DOHH2 (cell line): ENCODE measurements at regions not wholly inside any gene's neighbourhood (a gene's known extent, or its start where the extent isn't known, plus 50 kb on each side); places are given as distances from the start of the nearest gene placed in this dataset.

Source experiments
- H3F3A ChIP-seq: fragments of 200-600 bp; sonication (generic), shearing (Covaris generic); 2 replicates; pipeline ENCODE4 v1.6.0; 2016; ENCODE audit warnings: antibody characterized with exemption, mild to moderate bottlenecking; ENCODE audit not compliant: control insufficient read depth, insufficient read depth
- H3K27ac ChIP-seq: fragments of 200-600 bp; sonication (generic); 2 replicates; pipeline ENCODE4 v1.5.1; 2014; ENCODE audit warnings: low read depth, mild to moderate bottlenecking, low read length, moderate library complexity
- H3K27me3 ChIP-seq: fragments of 200-600 bp; sonication (generic); 2 replicates; pipeline ENCODE4 v1.6.1; 2014; ENCODE audit warnings: mild to moderate bottlenecking, low read length, mixed read lengths; ENCODE audit not compliant: control insufficient read depth
- H3K36me3 ChIP-seq: fragments of 200-600 bp; sonication (generic); 2 replicates; pipeline ENCODE4 v1.6.1; 2014; ENCODE audit warnings: mild to moderate bottlenecking, low read length, moderate library complexity, mixed read lengths; ENCODE audit not compliant: control insufficient read depth
- H3K4me1 ChIP-seq: fragments of 200-600 bp; sonication (generic); 2 replicates; pipeline ENCODE4 v1.6.1; 2014; ENCODE audit warnings: mild to moderate bottlenecking, low read length, mixed read lengths; ENCODE audit not compliant: control insufficient read depth
- H3K4me2 ChIP-seq: fragments of 200-600 bp; sonication (generic); 2 replicates; pipeline ENCODE4 v1.6.0; 2014; ENCODE audit warnings: mild to moderate bottlenecking, low read length, moderate library complexity
- H3K4me3 ChIP-seq: fragments of 200-600 bp; sonication (generic); 2 replicates; pipeline ENCODE4 v1.5.1; 2014; ENCODE audit warnings: mild to moderate bottlenecking, low read length, mixed read lengths
- H3K79me2 ChIP-seq: fragments of 200-600 bp; sonication (generic); 2 replicates; pipeline ENCODE4 v1.6.1; 2014; ENCODE audit warnings: mild to moderate bottlenecking, low read length, mixed read lengths; ENCODE audit not compliant: control insufficient read depth
- H3K9me2 ChIP-seq: fragments of 200-600 bp; sonication (generic); replicated peaks from 2 replicates; pipeline ENCODE4 v1.6.1; 2014; ENCODE audit warnings: mild to moderate bottlenecking, low read length, mixed read lengths; ENCODE audit not compliant: control insufficient read depth
- H3K9me3 ChIP-seq: fragments of 200-600 bp; sonication (generic); 2 replicates; pipeline ENCODE4 v1.6.1; 2014; ENCODE audit warnings: antibody characterized with exemption, low read length, mixed read lengths; ENCODE audit not compliant: control insufficient read depth, insufficient read depth
- H4K20me1 ChIP-seq: fragments of 200-600 bp; sonication (generic); 2 replicates; pipeline ENCODE4 v1.6.0; 2014; ENCODE audit warnings: low read depth, mild to moderate bottlenecking, antibody characterized with exemption, low read length, moderate library complexity; ENCODE audit not compliant: control insufficient read depth, insufficient read depth
- EZH2phosphoT487 ChIP-seq: fragments of 200-600 bp; sonication (generic); IDR thresholded peaks from 2 replicates; pipeline ENCODE4 v1.6.1; 2017; ENCODE audit warnings: borderline replicate concordance, mild to moderate bottlenecking, antibody characterized with exemption, low read length, moderate library complexity, mixed read lengths
- TF ChIP-seq, protein P1 (sequence below): fragments of 200-600 bp; sonication (generic); IDR thresholded peaks from one replicate; pipeline ENCODE4 v1.5.1; 2014; ENCODE audit warnings: antibody characterized with exemption, mild to moderate bottlenecking, low read depth, low read length; ENCODE audit not compliant: poor library complexity, severe bottlenecking

DNA sequence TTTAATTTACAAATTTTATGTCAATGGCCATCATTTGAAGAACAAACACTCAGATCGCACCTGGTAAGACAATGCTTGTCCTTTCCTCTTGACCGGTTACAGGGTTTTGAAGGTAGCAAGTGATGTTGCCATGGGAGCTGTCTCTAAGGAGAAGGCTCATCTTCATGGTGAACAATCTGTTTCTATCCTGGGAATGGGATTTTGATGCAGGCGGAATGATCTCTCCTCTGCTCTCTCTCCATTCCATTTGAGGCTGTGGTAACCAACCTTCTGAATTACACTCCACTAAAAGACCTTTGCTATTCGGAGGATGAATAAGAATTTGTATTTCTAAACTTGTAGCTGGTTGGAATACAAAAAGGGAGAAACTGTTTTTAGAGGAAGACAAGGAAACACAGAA lies 57.9 kb upstream of the SLC5A9 start:
- TF ChIP-seq, protein P1, sequence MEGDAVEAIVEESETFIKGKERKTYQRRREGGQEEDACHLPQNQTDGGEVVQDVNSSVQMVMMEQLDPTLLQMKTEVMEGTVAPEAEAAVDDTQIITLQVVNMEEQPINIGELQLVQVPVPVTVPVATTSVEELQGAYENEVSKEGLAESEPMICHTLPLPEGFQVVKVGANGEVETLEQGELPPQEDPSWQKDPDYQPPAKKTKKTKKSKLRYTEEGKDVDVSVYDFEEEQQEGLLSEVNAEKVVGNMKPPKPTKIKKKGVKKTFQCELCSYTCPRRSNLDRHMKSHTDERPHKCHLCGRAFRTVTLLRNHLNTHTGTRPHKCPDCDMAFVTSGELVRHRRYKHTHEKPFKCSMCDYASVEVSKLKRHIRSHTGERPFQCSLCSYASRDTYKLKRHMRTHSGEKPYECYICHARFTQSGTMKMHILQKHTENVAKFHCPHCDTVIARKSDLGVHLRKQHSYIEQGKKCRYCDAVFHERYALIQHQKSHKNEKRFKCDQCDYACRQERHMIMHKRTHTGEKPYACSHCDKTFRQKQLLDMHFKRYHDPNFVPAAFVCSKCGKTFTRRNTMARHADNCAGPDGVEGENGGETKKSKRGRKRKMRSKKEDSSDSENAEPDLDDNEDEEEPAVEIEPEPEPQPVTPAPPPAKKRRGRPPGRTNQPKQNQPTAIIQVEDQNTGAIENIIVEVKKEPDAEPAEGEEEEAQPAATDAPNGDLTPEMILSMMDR, result no peak
- no peak for TF ChIP-seq EZH2phosphoT487

GRCh38 chr1:48160486-48161132 lies 61.9 kb upstream of the SLC5A9 start:
- Histone ChIP-seq H3K4me2 (no peak overlapping the region), H3K79me2 (no peaks in the 10 kb centered on the region), H3F3A (no peaks in the 10 kb centered on the region), H3K36me3 (no peaks in the 10 kb centered on the region), H3K27ac (no peak overlapping the region), H4K20me1 (no peaks in the 10 kb centered on the region), H3K4me1 (no peaks in the 10 kb centered on the region), H3K9me2 (no peaks in the 10 kb centered on the region), H3K4me3 (no peak overlapping the region), H3K27me3 (no peaks in the 10 kb centered on the region), H3K9me3 (no peaks in the 10 kb centered on the region)
- TF ChIP-seq, protein P1, result no peak
- no peak for TF ChIP-seq EZH2phosphoT487

More for the DNA sequence above, 57.9 kb upstream of the SLC5A9 start:
- no peak overlapping the region for H3K4me3 ChIP-seq
- H3K79me2 ChIP-seq, result no peaks in the 10 kb centered on the region
- no peaks in the 10 kb centered on the region for H3K27me3 ChIP-seq
- H3K36me3 ChIP-seq, result no peaks in the 10 kb centered on the region
- H4K20me1 ChIP-seq, result no peaks in the 10 kb centered on the region
- no peak overlapping the region for H3K27ac ChIP-seq
- no peaks in the 10 kb centered on the region for H3K9me3 ChIP-seq
- no peaks in the 10 kb centered on the region for H3F3A ChIP-seq
- H3K9me2 ChIP-seq, result no peaks in the 10 kb centered on the region
- H3K4me1 ChIP-seq, result no peaks in the 10 kb centered on the region
- no peak overlapping the region for H3K4me2 ChIP-seq

GRCh38 chr1:48139275-48139674 lies 83.2 kb upstream of the SLC5A9 start:
- Histone ChIP-seq H3K4me3 (no peak overlapping the region), H3K9me2 (no peaks in the 10 kb centered on the region), H3K9me3 (no peaks in the 10 kb centered on the region), H3K27ac (no peak overlapping the region), H3K4me1 (no peaks in the 10 kb centered on the region), H3K36me3 (no peaks in the 10 kb centered on the region), H4K20me1 (no peaks in the 10 kb centered on the region), H3K4me2 (no peak overlapping the region), H3K79me2 (no peaks in the 10 kb centered on the region), H3K27me3 (no peaks in the 10 kb centered on the region), H3F3A (no peaks in the 10 kb centered on the region)
- TF ChIP-seq, protein P1, result no peak
- TF ChIP-seq EZH2phosphoT487, result no peak
